GM18505 (cell line): ENCODE measurements at regions not wholly inside any gene's neighbourhood (a gene's known extent, or its start where the extent isn't known, plus 50 kb on each side); places are given as distances from the start of the nearest gene placed in this dataset.
"Not testable (repeated sequence)": the region's sequence is repeated elsewhere in the genome, so short reads cannot be mapped to it uniquely, and the experiment has no call there.

Experiments used
- ATAC-seq: cut with Tn5 transposase; IDR thresholded peaks from one replicate; pipeline ENCODE4 v1.9.1; 2021; ENCODE audit not compliant: unreplicated experiment
- POLR2A ChIP-seq: IDR thresholded peaks from 4 replicates; pipeline ENCODE4 v1.6.1; 2011; ENCODE audit warnings: borderline replicate concordance; ENCODE audit not compliant: insufficient read depth, insufficient read length; ENCODE audit errors: extremely low read depth

- no peak for ATAC-seq
- TF ChIP-seq POLR2A, result no peak
Measured at GRCh38 chr9:100794738-100795269, 216.9 kb downstream of the CAVIN4 start.

- TF ChIP-seq POLR2A, result no peak
- ATAC-seq, result no peak
Measured at GRCh38 chr9:100803956-100804355, 224.6 kb upstream of the PLPPR1 start.

- ATAC-seq, result no peak
- TF ChIP-seq POLR2A, result no peak
Measured at GRCh38 chr9:100811643-100812042, 216.9 kb upstream of the PLPPR1 start.

GRCh38 chr9:100813871-100814270 is 214.7 kb upstream of the PLPPR1 start:
- TF ChIP-seq POLR2A, result no peak
- ATAC-seq, result no peak

GRCh38 chr9:100819980-100820379 is 208.5 kb upstream of the PLPPR1 start:
- TF ChIP-seq POLR2A, result no peak
- no peak for ATAC-seq

GRCh38 chr9:100833035-100833434 is 195.5 kb upstream of the PLPPR1 start:
- ATAC-seq, result not testable (repeated sequence)

GRCh38 chr9:100838857-100839256 is 189.7 kb upstream of the PLPPR1 start:
- no peak for ATAC-seq
- no peak for TF ChIP-seq POLR2A

- no peak for ATAC-seq
- no peak for TF ChIP-seq POLR2A
Measured at GRCh38 chr9:100848726-100849125, 179.8 kb upstream of the PLPPR1 start.

GRCh38 chr9:100852088-100852487 is 176.4 kb upstream of the PLPPR1 start:
- ATAC-seq, result no peak
- no peak for TF ChIP-seq POLR2A

- no peak for TF ChIP-seq POLR2A
- ATAC-seq, result no peak
Measured at GRCh38 chr9:100856238-100856637, 172.3 kb upstream of the PLPPR1 start.

- TF ChIP-seq POLR2A, result no peak
- ATAC-seq, result no peak
Measured at GRCh38 chr9:100865111-100865510, 163.4 kb upstream of the PLPPR1 start.

- ATAC-seq, result no peak
Measured at GRCh38 chr9:100865648-100866047, 162.9 kb upstream of the PLPPR1 start.

GRCh38 chr9:100869326-100869725 is 159.2 kb upstream of the PLPPR1 start:
- no peak for TF ChIP-seq POLR2A
- ATAC-seq, result no peak

More at GRCh38 chr9:100865648-100866047, 162.9 kb upstream of the PLPPR1 start:
- no peak for TF ChIP-seq POLR2A

GRCh38 chr9:100879884-100880283 is 148.6 kb upstream of the PLPPR1 start:
- TF ChIP-seq POLR2A, result no peak
- no peak for ATAC-seq

GRCh38 chr9:100880284-100880683 is 148.2 kb upstream of the PLPPR1 start:
- TF ChIP-seq POLR2A, result no peak
- no peak for ATAC-seq
